Neutrophil (primary cell): ENCODE measurements at regions not wholly inside any gene's neighbourhood (a gene's known extent, or its start where the extent isn't known, plus 50 kb on each side); places are given as distances from the start of the nearest gene placed in this dataset.

Source experiments
- H3K27ac ChIP-seq: fragments of 200-600 bp; sonication (generic); 2 replicates; pipeline ENCODE4 v1.5.1; 2016; ENCODE audit warnings: mild to moderate bottlenecking, moderate library complexity
- H3K27me3 ChIP-seq: fragments of 200-600 bp; sonication (generic); 2 replicates; pipeline ENCODE4 v1.6.0; 2016; ENCODE audit warnings: mild to moderate bottlenecking
- H3K36me3 ChIP-seq: fragments of 200-600 bp; sonication (generic); 2 replicates; pipeline ENCODE4 v1.5.1; 2017
- H3K4me1 ChIP-seq, 2 experiments: fragments of 200-600 bp in 1 of 2; sonication (generic) in 1 of 2; 1 replicate in 1 of 2; 2 replicates in 1 of 2; pipeline versions ENCODE4 v1.5.1 to v1.6.1; 2013 to 2016; ENCODE audit warnings: low read depth in 1 of 2, low read length in 1 of 2, mild to moderate bottlenecking in 1 of 2, moderate library complexity in 1 of 2; ENCODE audit not compliant: control insufficient read depth in 1 of 2, insufficient read depth in 1 of 2
- H3K4me3 ChIP-seq, 2 experiments: fragments of 200-600 bp in 1 of 2; sonication (generic) in 1 of 2; 1 replicate in 1 of 2; 2 replicates in 1 of 2; pipeline ENCODE4 v1.5.1; 2013 to 2016; ENCODE audit warnings: low read depth in 1 of 2, low read length in 1 of 2, mild to moderate bottlenecking in 1 of 2, moderate library complexity in 1 of 2
- H3K9me3 ChIP-seq: fragments of 200-600 bp; sonication (generic); 2 replicates; pipeline ENCODE4 v1.5.1; 2016
- TF ChIP-seq, protein P1 (sequence below): fragments of 200-600 bp; sonication (generic); IDR thresholded peaks from 2 replicates; pipeline ENCODE4 v1.5.1; 2016; ENCODE audit warnings: antibody characterized with exemption

DNA sequence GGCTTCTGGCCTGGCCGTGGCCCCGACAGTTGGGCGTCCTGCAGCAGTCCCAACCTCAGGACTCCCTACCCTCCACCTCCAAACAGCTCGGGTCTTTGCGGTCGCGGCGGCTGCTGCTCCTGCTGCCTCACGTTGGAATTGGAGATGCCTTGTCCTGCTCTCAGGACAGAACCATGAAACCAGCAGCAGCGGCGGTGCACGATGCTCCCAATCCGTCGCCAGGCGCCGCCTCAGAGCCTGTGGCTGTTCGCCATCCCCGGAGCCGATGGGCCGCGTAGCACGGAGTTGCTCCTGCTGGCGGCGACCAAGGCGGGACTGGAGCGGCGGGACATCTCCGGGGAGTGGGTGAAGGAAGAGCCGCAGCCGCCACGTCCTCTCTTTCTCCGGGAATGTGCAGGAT is 1965.9 kb downstream of the TP53TG3F start:
- Histone ChIP-seq H3K27ac (no peak overlapping the region), H3K27me3 (no peaks in the 10 kb centered on the region), H3K4me3 (no peak overlapping the region), H3K36me3 (no peaks in the 10 kb centered on the region), H3K9me3 (no peaks in the 10 kb centered on the region), H3K4me1 (no peaks in the 10 kb centered on the region)
- TF ChIP-seq, protein P1, sequence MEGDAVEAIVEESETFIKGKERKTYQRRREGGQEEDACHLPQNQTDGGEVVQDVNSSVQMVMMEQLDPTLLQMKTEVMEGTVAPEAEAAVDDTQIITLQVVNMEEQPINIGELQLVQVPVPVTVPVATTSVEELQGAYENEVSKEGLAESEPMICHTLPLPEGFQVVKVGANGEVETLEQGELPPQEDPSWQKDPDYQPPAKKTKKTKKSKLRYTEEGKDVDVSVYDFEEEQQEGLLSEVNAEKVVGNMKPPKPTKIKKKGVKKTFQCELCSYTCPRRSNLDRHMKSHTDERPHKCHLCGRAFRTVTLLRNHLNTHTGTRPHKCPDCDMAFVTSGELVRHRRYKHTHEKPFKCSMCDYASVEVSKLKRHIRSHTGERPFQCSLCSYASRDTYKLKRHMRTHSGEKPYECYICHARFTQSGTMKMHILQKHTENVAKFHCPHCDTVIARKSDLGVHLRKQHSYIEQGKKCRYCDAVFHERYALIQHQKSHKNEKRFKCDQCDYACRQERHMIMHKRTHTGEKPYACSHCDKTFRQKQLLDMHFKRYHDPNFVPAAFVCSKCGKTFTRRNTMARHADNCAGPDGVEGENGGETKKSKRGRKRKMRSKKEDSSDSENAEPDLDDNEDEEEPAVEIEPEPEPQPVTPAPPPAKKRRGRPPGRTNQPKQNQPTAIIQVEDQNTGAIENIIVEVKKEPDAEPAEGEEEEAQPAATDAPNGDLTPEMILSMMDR: no peak

DNA sequence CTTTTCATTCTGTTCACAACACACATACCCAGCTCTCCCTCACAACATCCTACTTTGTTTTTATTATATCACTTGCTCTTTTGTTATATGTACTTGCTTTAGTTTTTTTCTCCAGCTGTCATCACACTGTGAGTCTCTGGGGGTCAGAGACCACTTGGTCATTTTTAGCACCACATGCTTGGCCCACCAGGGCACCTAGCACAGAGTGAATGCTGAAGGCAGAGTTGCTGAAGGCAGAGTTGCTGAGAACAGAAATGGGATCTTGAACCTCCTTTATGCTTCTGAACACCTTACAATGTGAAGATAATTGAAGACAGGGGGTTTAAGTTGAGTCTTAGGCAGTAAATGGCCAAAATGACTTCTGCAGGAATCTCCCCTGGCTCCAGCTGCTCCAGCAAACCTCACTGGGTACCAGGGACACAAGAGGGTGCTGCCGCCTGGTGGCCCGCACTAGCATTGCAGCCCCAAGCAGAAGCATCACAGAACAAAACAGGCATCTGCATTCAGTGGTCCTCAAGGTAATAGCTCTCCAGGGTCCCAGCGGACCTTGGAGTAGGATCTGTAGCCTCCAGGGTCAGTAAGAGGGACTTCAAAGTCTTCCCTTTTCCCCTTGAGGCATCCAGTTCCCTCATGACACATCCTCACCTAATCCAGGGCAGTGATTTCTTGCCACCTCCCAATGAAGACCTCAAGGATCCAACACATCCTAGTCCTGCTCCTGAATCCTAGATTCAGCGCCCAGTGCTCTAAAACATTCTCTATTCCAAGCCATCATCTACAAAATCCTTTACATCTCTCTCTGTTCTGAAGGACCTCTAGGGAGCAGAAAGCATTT is 1972.6 kb downstream of the TP53TG3F start:
- no peak overlapping the region for H3K4me3 ChIP-seq
- H3K36me3 ChIP-seq: no peaks in the 10 kb centered on the region
- no peaks in the 10 kb centered on the region for H3K27me3 ChIP-seq
- no peaks in the 10 kb centered on the region for H3K9me3 ChIP-seq
- H3K27ac ChIP-seq: no peak overlapping the region
- TF ChIP-seq, protein P1: peak; percentile 22
- H3K4me1 ChIP-seq: no peaks in the 10 kb centered on the region

DNA sequence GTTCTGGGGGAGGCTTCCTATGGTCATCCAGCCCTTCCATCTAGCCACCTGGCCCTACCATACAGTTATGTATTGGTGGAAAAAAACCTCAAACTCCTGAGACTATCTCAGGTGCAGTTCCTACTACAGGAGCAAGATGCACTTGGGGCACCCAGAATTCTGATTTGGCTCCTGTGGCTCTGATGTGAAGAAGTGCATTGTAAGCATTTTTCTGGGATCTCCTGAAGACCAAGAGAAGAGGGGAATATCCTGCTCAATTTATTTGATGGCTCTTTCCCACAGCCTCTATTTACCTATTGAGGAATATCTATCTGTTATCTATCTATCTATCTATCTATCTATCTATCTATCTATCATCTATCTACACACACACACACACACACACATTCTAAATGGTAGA is 1981.5 kb downstream of the TP53TG3F start:
- Histone ChIP-seq H3K36me3 (no peaks in the 10 kb centered on the region), H3K27me3 (no peaks in the 10 kb centered on the region), H3K9me3 (no peaks in the 10 kb centered on the region), H3K27ac (no peak overlapping the region), H3K4me3 (no peak overlapping the region), H3K4me1 (no peaks in the 10 kb centered on the region)
- TF ChIP-seq, protein P1: no peak

DNA sequence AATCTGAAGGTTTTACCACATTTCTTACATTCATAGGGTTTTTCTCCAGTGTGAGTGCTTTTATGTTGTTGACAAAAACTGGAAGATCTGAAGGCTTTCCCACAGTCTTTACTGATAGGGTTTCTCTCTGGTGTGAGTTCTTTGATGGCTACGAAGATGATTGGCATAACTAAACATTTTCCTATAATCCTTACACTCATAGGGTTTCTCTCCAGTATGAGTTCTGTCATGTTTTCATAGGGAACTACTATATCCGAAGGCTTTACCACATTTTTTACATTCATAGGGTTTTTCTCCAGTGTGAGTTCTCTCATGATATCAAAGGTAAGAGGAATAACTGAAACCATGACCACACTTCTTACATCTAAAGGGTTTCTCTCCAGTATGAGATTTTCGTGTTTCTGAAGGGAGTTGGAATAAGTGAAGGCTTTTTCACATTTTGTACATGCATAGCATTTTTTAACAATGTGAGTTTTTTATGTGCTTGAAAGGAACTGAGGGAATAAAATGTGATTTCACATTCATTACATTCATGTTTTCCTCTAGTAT is 1987.7 kb downstream of the TP53TG3F start:
- Histone ChIP-seq H3K36me3 (no peaks in the 10 kb centered on the region), H3K9me3 (peaks cover 7% of the 10 kb centered on the region), H3K4me3 (no peak overlapping the region), H3K27me3 (no peaks in the 10 kb centered on the region), H3K4me1 (no peaks in the 10 kb centered on the region), H3K27ac (no peak overlapping the region)
- TF ChIP-seq, protein P1: no peak

DNA sequence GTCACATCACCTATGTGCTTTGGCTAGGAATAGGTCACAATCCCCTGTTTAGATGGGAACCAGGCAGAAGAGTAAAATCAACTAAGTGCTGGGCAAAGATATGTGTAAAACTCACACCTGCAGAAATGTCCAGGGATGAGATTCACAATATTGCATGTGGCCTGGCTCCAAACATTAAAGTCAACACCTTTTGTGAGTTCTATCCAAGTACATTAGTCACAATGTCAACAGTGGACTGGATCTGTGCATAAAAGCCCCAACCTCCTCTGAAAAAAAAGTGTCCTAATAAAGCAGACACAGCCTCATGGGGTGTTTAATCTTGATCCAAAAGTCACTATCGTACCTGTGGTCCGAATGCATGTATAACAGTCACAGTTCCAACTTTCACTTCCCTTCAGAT is 1990.3 kb downstream of the TP53TG3F start:
- TF ChIP-seq, protein P1: no peak
- H3K4me3 ChIP-seq: no peak overlapping the region
- peaks cover 7% of the 10 kb centered on the region for H3K9me3 ChIP-seq
- no peaks in the 10 kb centered on the region for H3K4me1 ChIP-seq
- no peaks in the 10 kb centered on the region for H3K27me3 ChIP-seq
- no peaks in the 10 kb centered on the region for H3K36me3 ChIP-seq
- no peak overlapping the region for H3K27ac ChIP-seq
